ENCODE measurements at regions not wholly inside any gene's neighbourhood (a gene's known extent, or its start where the extent isn't known, plus 50 kb on each side); places are given as distances from the start of the nearest gene placed in this dataset.

DNA sequence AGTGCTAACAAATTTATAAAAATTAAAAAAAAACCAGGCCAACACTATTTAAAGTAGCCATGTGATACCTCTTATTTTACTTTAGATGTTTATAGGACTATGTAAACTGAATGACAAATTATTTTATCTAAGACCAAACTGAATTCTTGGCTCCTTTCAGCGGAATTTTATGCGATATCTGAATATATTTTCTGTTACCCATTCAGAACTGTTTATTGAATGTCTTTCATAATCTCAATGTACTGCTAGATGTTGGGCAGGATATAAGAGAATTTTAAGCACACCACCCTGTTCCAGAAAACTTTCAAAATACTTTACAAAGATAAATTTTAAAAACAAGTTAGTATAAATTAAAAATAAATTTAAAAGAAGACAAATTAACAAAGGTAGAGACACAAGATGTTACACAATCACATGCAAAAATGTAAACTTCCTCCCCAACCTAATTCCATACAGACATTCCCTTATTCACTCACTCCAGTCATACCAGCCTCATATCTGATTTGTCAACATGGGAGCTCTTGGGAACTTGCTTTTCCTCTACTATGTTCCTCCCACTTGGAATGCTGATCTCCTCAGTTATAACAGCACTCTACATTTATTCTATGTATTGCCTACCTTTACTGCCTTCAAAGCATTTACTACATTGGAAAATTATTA is 154.6 kb upstream of the MBNL1 start:
- Histone ChIP-seq H3K4me1 (no peaks in the 10 kb centered on the region), H3K27ac (no peak overlapping the region), H3K27me3 (replicated peaks in 1 of 7) (no peaks in the 10 kb centered on the region), H3K9me3 (peaks cover 0 to 3% (median 0%) of the 10 kb centered on the region in 8 donors), H3K4me3 (no peak overlapping the region), H3K36me3 (no peaks in the 10 kb centered on the region)
- WGBS, 5 donors: 90 to 99% (median 91%) methylated on average over 2 of the region's 2 CpGs
- DNase-seq: no peak
- intact Hi-C loops (cut with DNase I; ENCODE audit: low total_unique reads): no loop called here
- TF ChIP-seq POLR2AphosphoS5 (IDR thresholded peaks at IDR 0.05): no peak
- no peak for TF ChIP-seq POLR2A (IDR thresholded peaks at IDR 0.05)
- TF ChIP-seq, protein P1, sequence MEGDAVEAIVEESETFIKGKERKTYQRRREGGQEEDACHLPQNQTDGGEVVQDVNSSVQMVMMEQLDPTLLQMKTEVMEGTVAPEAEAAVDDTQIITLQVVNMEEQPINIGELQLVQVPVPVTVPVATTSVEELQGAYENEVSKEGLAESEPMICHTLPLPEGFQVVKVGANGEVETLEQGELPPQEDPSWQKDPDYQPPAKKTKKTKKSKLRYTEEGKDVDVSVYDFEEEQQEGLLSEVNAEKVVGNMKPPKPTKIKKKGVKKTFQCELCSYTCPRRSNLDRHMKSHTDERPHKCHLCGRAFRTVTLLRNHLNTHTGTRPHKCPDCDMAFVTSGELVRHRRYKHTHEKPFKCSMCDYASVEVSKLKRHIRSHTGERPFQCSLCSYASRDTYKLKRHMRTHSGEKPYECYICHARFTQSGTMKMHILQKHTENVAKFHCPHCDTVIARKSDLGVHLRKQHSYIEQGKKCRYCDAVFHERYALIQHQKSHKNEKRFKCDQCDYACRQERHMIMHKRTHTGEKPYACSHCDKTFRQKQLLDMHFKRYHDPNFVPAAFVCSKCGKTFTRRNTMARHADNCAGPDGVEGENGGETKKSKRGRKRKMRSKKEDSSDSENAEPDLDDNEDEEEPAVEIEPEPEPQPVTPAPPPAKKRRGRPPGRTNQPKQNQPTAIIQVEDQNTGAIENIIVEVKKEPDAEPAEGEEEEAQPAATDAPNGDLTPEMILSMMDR (IDR thresholded peaks at IDR 0.05 in 8 of 11, conservative IDR thresholded peaks at IDR 0.05 in 3 of 11): no peak

DNA sequence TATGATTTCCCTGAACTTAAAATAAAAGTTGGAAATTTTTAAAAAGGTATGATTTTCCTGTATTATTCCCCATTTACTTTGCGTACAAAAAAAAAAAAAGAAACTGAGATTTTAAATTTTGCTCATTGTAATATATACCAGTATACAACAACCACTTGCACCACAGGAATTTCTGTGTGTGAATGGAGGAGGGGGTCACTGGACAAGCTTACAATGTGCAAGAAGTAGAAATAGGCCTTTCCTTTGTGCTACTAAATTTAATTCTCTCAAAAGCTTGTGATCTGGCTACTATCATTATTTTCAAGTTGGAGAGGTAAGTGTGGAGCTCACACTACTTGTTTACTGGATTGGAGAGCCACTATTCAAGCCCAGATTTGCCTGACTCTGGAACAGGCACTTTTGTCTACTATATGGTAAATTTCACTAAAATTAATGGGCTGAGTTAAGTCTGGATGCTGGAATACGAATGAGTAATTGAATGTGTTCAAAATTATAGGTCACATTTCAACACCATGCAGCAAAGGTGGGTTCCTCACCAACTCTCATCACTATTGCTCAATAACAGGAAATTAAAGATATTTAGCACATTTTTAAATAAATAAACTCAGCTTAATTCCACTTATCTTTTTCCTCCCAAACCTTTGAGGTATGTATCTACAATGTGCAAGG is 148.0 kb upstream of the MBNL1 start:
- no peak overlapping the region for H3K4me3 ChIP-seq
- 89 to 99% (median 97%) methylated on average over 2 of the region's 2 CpGs for WGBS, 5 donors
- DNase-seq: no peak
- H3K9me3 ChIP-seq: peaks cover 0 to 3% (median 0%) of the 10 kb centered on the region in 8 donors
- no peak overlapping the region for H3K27ac ChIP-seq
- H3K4me1 ChIP-seq: no peaks in the 10 kb centered on the region
- H3K27me3 ChIP-seq (replicated peaks in 1 of 7): no peaks in the 10 kb centered on the region
- TF ChIP-seq, protein P1 (IDR thresholded peaks at IDR 0.05 in 8 of 11, conservative IDR thresholded peaks at IDR 0.05 in 3 of 11): no peak
- no peak for TF ChIP-seq POLR2A (IDR thresholded peaks at IDR 0.05)
- no peak for TF ChIP-seq POLR2AphosphoS5 (IDR thresholded peaks at IDR 0.05)
- H3K36me3 ChIP-seq: no peaks in the 10 kb centered on the region
- intact Hi-C loops (cut with DNase I; ENCODE audit: low total_unique reads): no loop called here

DNA sequence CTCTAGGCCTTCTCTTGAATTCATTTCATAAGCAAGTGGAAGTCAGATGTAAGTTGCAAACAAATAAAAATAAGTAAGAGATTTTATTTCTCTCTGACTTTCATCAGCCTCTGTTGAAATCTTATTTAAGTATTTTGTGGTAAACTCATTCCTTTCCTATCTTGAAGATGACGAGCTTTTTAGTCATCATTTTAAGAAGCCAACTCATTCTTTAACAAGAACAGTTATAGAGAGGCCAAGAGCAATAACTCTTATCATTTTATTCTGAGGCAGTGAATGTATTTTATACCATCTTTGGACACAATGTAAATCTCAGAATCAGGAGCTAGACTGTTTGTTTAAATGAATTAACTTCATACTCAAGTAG is 147.5 kb upstream of the MBNL1 start:
- Histone ChIP-seq H3K9me3 (no peaks in the 10 kb centered on the region), H3K4me1 (no peaks in the 10 kb centered on the region), H3K36me3 (no peaks in the 10 kb centered on the region), H3K27ac (no peak overlapping the region), H3K4me3 (no peak overlapping the region), H3K27me3 (replicated peaks in 1 of 7) (no peaks in the 10 kb centered on the region)
- no peak for DNase-seq
- intact Hi-C loops (cut with DNase I; ENCODE audit: low total_unique reads): no loop called here
- TF ChIP-seq POLR2AphosphoS5 (IDR thresholded peaks at IDR 0.05) (no peak), POLR2A (IDR thresholded peaks at IDR 0.05) (no peak)
- TF ChIP-seq, protein P1 (IDR thresholded peaks at IDR 0.05 in 8 of 11, conservative IDR thresholded peaks at IDR 0.05 in 3 of 11): no peak
- 49 to 75% (median 62%) methylated on average over 1 of the region's 1 CpG for WGBS, 5 donors

GRCh38 chr3:152122851-152123250 is 145.9 kb upstream of the MBNL1 start:
- no peak overlapping the region for H3K27ac ChIP-seq
- H3K36me3 ChIP-seq: no peaks in the 10 kb centered on the region
- no peaks in the 10 kb centered on the region for H3K27me3 ChIP-seq (replicated peaks in 1 of 7)
- intact Hi-C loops (cut with DNase I; ENCODE audit: low total_unique reads): no loop called here
- no peak for DNase-seq
- WGBS, 5 donors: 52 to 71% (median 67%) methylated on average over 5 of the region's 5 CpGs
- TF ChIP-seq, protein P1 (IDR thresholded peaks at IDR 0.05 in 8 of 11, conservative IDR thresholded peaks at IDR 0.05 in 3 of 11): no peak
- TF ChIP-seq POLR2AphosphoS5 (IDR thresholded peaks at IDR 0.05) (no peak), POLR2A (IDR thresholded peaks at IDR 0.05) (no peak)
- H3K4me3 ChIP-seq: no peak overlapping the region
- no peaks in the 10 kb centered on the region for H3K4me1 ChIP-seq
- H3K9me3 ChIP-seq: no peaks in the 10 kb centered on the region
